ENCODE measurements at regions not wholly inside any gene's neighbourhood (a gene's known extent, or its start where the extent isn't known, plus 50 kb on each side); places are given as distances from the start of the nearest gene placed in this dataset.
"Not testable (repeated sequence)": the region's sequence is repeated elsewhere in the genome, so short reads cannot be mapped to it uniquely, and the experiment has no call there.

DNA sequence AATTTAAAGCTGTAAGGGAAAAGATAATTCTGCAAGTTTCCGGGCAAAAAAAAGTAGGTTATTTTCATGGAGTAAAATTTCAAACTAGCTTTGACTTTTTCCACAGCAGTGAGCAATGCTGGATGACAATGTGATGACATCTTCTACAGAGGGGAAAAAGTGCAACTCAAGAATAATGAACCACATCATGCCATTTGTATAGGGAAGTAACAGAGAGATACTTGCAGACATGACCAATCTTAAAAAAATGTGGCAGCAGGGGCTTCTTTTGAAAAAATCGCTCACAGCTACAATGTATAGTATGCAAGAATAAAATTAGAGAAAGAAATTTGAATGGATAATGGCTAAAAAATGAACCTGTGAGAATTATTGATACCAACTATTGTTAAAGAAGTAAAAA lies 115.5 kb downstream of the DHRS2 start:
- Histone ChIP-seq H3K27me3 (replicated peaks; ENCODE audit: control insufficient read depth, insufficient read depth, low read length) (no peaks in the 10 kb centered on the region; the same call in 1 of the 2 replicates), H3K4me3 (replicated peaks; ENCODE audit: low read depth, low read length) (no peak overlapping the region), H3K36me3 (ENCODE audit: control insufficient read depth, insufficient read depth, low read length) (no peaks in the 10 kb centered on the region)
- TF ChIP-seq, protein P1, sequence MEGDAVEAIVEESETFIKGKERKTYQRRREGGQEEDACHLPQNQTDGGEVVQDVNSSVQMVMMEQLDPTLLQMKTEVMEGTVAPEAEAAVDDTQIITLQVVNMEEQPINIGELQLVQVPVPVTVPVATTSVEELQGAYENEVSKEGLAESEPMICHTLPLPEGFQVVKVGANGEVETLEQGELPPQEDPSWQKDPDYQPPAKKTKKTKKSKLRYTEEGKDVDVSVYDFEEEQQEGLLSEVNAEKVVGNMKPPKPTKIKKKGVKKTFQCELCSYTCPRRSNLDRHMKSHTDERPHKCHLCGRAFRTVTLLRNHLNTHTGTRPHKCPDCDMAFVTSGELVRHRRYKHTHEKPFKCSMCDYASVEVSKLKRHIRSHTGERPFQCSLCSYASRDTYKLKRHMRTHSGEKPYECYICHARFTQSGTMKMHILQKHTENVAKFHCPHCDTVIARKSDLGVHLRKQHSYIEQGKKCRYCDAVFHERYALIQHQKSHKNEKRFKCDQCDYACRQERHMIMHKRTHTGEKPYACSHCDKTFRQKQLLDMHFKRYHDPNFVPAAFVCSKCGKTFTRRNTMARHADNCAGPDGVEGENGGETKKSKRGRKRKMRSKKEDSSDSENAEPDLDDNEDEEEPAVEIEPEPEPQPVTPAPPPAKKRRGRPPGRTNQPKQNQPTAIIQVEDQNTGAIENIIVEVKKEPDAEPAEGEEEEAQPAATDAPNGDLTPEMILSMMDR (IDR thresholded peaks at IDR 0.05; ENCODE audit: insufficient read depth, low read length, poor library complexity, severe bottlenecking), result no peak
- DNase-seq (ENCODE audit: extremely low read depth, insufficient read length), result no peak

DNA sequence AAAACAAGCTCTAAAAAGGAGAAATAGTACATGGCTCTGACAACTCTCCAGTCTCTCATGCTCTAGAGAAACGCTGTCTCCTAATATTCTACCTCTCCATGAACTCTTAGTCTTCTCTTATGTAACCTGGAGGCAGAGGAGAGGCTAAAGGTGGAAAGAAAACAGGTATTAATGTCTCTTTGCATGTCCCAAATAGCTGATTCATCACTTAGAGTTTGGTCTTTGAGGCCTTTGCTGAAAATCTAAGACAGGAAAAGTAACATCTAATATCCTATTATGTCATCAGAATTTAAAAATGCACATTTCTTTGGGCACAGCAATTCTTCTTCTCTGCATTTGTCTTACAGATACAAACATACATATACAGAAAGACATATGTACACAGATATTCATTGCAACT lies 127.2 kb downstream of the DHRS2 start:
- no peaks in the 10 kb centered on the region for H3K36me3 ChIP-seq (ENCODE audit: control insufficient read depth, insufficient read depth, low read length)
- DNase-seq (ENCODE audit: extremely low read depth, insufficient read length), result no peak
- TF ChIP-seq, protein P1 (IDR thresholded peaks at IDR 0.05; ENCODE audit: insufficient read depth, low read length, poor library complexity, severe bottlenecking), result no peak

DNA sequence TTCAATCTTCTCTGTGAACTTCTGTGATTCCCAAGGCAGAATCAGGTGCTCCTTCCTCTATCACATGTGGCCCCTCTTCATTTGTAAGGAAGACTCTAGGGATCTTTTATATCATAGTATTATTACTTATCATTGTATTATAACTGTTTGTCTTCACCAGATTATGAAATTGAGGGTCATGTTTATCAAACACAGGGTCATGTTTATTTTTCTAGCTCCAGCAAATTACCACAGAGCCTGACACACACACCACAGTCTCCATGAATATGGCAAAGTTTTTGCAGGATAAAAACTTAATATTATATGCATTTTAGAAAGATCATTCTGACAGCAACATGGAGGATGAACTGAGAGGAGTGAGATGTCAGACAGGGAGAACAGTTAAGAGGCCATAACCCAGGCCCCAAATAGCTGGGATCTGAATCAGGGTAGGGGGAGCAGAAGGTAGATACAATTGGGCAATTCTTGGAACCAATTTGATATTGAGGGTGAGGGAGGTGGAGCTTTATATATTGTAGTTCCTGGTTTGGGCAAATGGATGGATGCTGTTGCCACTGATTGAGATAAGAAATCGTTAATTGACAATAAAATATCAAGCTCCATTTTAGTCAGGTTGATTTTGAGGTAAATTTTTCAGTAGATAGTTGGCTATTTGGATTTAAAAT lies 130.7 kb downstream of the DHRS2 start:
- Histone ChIP-seq H3K27me3 (replicated peaks; ENCODE audit: control insufficient read depth, insufficient read depth, low read length) (no peaks in the 10 kb centered on the region), H3K4me3 (replicated peaks; ENCODE audit: low read depth, low read length) (no peak overlapping the region), H3K36me3 (ENCODE audit: control insufficient read depth, insufficient read depth, low read length) (no peaks in the 10 kb centered on the region)
- DNase-seq (ENCODE audit: extremely low read depth, insufficient read length), result no peak
- TF ChIP-seq, protein P1 (IDR thresholded peaks at IDR 0.05; ENCODE audit: insufficient read depth, low read length, poor library complexity, severe bottlenecking), result no peak

More for the DNA sequence above, 127.2 kb downstream of the DHRS2 start:
- Histone ChIP-seq H3K27me3 (replicated peaks; ENCODE audit: control insufficient read depth, insufficient read depth, low read length) (no peaks in the 10 kb centered on the region), H3K4me3 (replicated peaks; ENCODE audit: low read depth, low read length) (no peak overlapping the region)

DNA sequence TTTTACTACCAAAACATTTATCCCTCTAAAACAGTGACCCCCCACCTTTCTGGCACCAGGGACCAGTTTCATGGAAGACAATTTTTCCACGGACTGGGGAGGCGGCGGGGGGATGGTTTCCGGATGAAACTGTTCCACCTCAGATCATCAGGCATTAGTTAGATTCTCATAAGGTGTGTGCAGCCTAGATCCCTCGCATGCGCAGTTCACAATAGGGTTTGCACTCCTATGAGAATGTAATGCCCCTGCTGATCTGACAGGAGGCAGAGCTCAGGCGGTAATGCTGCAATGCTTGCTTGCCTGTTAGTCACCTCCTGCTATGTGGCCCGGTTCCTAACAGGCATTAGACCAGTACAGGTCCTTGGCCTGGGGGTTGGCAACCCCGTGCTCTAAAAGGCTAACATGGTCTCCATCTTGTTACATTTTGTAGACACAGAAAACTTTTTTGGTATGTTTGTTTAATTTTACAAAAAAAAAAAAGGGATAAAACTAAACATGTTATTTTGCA lies 133.1 kb downstream of the DHRS2 start:
- not testable (repeated sequence) for H3K36me3 ChIP-seq (ENCODE audit: control insufficient read depth, insufficient read depth, low read length); DNase-seq (ENCODE audit: extremely low read depth, insufficient read length); H3K27me3 ChIP-seq (replicated peaks; ENCODE audit: control insufficient read depth, insufficient read depth, low read length); H3K4me3 ChIP-seq (replicated peaks; ENCODE audit: low read depth, low read length)

DNA sequence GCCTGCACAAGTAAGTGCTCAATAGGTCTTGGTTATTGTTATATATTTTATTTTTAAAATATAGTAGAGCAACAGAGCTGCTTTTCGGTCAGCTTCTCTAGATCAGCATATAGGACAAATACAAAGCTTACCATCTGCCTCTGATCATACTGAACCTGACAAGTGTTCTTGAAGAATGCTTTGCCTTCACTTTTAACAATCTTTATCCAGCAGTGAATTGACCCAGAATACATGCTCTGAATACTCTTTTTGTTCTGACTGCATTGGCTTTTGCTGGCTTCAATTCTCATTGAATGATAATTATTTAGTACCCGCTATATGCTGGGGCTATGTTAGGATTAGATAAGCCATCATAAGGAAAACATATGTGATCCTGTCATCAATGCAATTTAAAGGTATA lies 137.8 kb downstream of the DHRS2 start:
- no peak overlapping the region for H3K4me3 ChIP-seq (replicated peaks; ENCODE audit: low read depth, low read length)
- no peak for DNase-seq (ENCODE audit: extremely low read depth, insufficient read length)
- TF ChIP-seq, protein P1 (IDR thresholded peaks at IDR 0.05; ENCODE audit: insufficient read depth, low read length, poor library complexity, severe bottlenecking), result no peak

DNA sequence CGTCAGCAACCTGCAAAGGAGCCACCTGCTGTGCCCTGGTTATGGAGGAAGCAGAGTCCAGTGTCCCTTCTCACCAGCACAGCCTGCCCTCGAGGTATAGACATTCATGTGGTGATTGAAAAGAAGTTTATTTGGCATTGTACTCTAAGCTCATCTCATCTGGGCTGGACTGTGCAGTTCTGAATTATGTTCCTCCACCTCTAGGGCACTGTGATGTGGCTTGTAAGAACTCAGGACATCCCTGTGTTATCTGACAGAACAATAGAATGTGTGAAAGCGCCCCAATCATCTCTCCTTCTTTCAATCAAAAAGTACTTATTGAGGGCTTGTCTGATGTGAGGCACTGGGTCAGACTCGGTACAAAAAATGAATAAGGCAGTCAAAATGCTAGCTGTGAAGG lies 140.1 kb downstream of the DHRS2 start:
- DNase-seq (ENCODE audit: extremely low read depth, insufficient read length), result no peak
- Histone ChIP-seq H3K36me3 (ENCODE audit: control insufficient read depth, insufficient read depth, low read length) (no peaks in the 10 kb centered on the region), H3K27me3 (replicated peaks; ENCODE audit: control insufficient read depth, insufficient read depth, low read length) (no peaks in the 10 kb centered on the region), H3K4me3 (replicated peaks; ENCODE audit: low read depth, low read length) (no peak overlapping the region)
- TF ChIP-seq, protein P1 (IDR thresholded peaks at IDR 0.05; ENCODE audit: insufficient read depth, low read length, poor library complexity, severe bottlenecking), result no peak

More for the DNA sequence above, 137.8 kb downstream of the DHRS2 start:
- Histone ChIP-seq H3K27me3 (replicated peaks; ENCODE audit: control insufficient read depth, insufficient read depth, low read length) (no peaks in the 10 kb centered on the region), H3K36me3 (ENCODE audit: control insufficient read depth, insufficient read depth, low read length) (no peaks in the 10 kb centered on the region)
